Neural progenitor cell (in vitro differentiated cells): ENCODE measurements at regions not wholly inside any gene's neighbourhood (a gene's known extent, or its start where the extent isn't known, plus 50 kb on each side); places are given as distances from the start of the nearest gene placed in this dataset.
"Not testable (repeated sequence)": the region's sequence is repeated elsewhere in the genome, so short reads cannot be mapped to it uniquely, and the experiment has no call there.

ENCODE experiments used
- DNase-seq: peaks from one replicate; pipeline ENCODE4 v3.0.0-alpha.2; 2016; ENCODE audit warnings: low spot score
- H2AFZ ChIP-seq: fragments of 200-600 bp; sonication (generic); replicated peaks from 2 replicates; pipeline ENCODE4 v1.6.1; 2016; ENCODE audit warnings: antibody characterized with exemption
- H3F3A ChIP-seq: fragments of 200-600 bp; sonication (generic); 2 replicates; pipeline ENCODE4 v1.6.1; 2016; ENCODE audit warnings: antibody characterized with exemption, low read depth
- H3K27ac ChIP-seq: fragments of 200-600 bp; sonication (generic); 2 replicates; pipeline ENCODE4 v1.5.1; 2016; ENCODE audit warnings: mild to moderate bottlenecking
- H3K27me3 ChIP-seq: fragments of 200-600 bp; sonication (generic); 2 replicates; pipeline ENCODE4 v1.6.1; 2016; ENCODE audit warnings: mild to moderate bottlenecking, moderate library complexity
- H3K36me3 ChIP-seq: fragments of 200-600 bp; sonication (generic); 2 replicates; pipeline ENCODE4 v1.5.1; 2016
- H3K4me1 ChIP-seq: fragments of 200-600 bp; sonication (generic); 2 replicates; pipeline ENCODE4 v1.6.1; 2016; ENCODE audit warnings: mixed run types
- H3K4me2 ChIP-seq: fragments of 200-600 bp; sonication (generic); 2 replicates; pipeline ENCODE4 v1.6.1; 2016
- H3K4me3 ChIP-seq: fragments of 200-600 bp; sonication (generic); 2 replicates; pipeline ENCODE4 v1.5.1; 2016
- H3K79me2 ChIP-seq: fragments of 200-600 bp; sonication (generic); 2 replicates; pipeline ENCODE4 v1.6.1; 2016; ENCODE audit warnings: low read depth
- H3K9ac ChIP-seq: fragments of 200-600 bp; sonication (generic); 2 replicates; pipeline ENCODE4 v1.6.1; 2016
- H3K9me3 ChIP-seq: fragments of 200-600 bp; sonication (generic); 2 replicates; pipeline ENCODE4 v1.5.1; 2016; ENCODE audit warnings: low read depth
- H4K20me1 ChIP-seq: fragments of 200-600 bp; sonication (generic); 2 replicates; pipeline ENCODE4 v1.6.1; 2016; ENCODE audit warnings: low read depth
- H3K27ac Mint-ChIP-seq: 3 replicates; pipeline ENCODE4 v1.8.0; 2021; ENCODE audit warnings: mixed read lengths
- H3K27me3 Mint-ChIP-seq: 2 replicates; pipeline ENCODE4 v1.8.0; 2022; ENCODE audit warnings: low read depth, mild to moderate bottlenecking, inconsistent platforms, moderate library complexity, mixed read lengths; ENCODE audit not compliant: insufficient read depth
- H3K36me3 Mint-ChIP-seq: 3 replicates; pipeline ENCODE4 v1.8.0; 2021; ENCODE audit warnings: mixed read lengths
- H3K4me1 Mint-ChIP-seq: 3 replicates; pipeline ENCODE4 v1.8.0; 2021; ENCODE audit warnings: mixed read lengths
- H3K4me3 Mint-ChIP-seq: 3 replicates; pipeline ENCODE4 v1.8.0; 2021; ENCODE audit warnings: mild to moderate bottlenecking, moderate library complexity, mixed read lengths
- H3K9me3 Mint-ChIP-seq: 3 replicates; pipeline ENCODE4 v1.8.0; 2020; ENCODE audit warnings: mixed read lengths
- CTCF ChIP-seq: fragments of 200-600 bp; sonication (generic); IDR thresholded peaks from 2 replicates; pipeline ENCODE4 v1.5.1; 2017; ENCODE audit warnings: antibody characterized with exemption, mild to moderate bottlenecking
- EZH2 ChIP-seq: fragments of 200-600 bp; sonication (generic); IDR thresholded peaks from 2 replicates; pipeline ENCODE4 v1.6.1; 2017; ENCODE audit warnings: antibody characterized with exemption, mild to moderate bottlenecking, moderate library complexity
- EZH2phosphoT487 ChIP-seq: fragments of 200-600 bp; sonication (generic); IDR thresholded peaks from 2 replicates; pipeline ENCODE4 v1.6.1; 2017; ENCODE audit warnings: antibody characterized with exemption

- Mint-ChIP-seq H3K27ac (peak overlapping the region; percentile 57), H3K36me3 (no peaks in the 10 kb centered on the region), H3K27me3 (peaks cover 5% of the 10 kb centered on the region), H3K4me1 (peaks cover 6% of the 10 kb centered on the region), H3K9me3 (no peaks in the 10 kb centered on the region), H3K4me3 (no peak overlapping the region)
- Histone ChIP-seq H4K20me1 (no peaks in the 10 kb centered on the region), H3K79me2 (no peaks in the 10 kb centered on the region), H3K27me3 (no peaks in the 10 kb centered on the region), H3K9me3 (no peaks in the 10 kb centered on the region), H3F3A (no peaks in the 10 kb centered on the region), H3K4me3 (no peak overlapping the region), H3K9ac (no peak overlapping the region), H3K4me1 (peaks cover 13% of the 10 kb centered on the region), H3K27ac (no peak overlapping the region), H3K36me3 (no peaks in the 10 kb centered on the region), H3K4me2 (peak overlapping the region; percentile 43), H2AFZ (peak overlapping the region; percentile 74)
- no peak for TF ChIP-seq EZH2
- no peak for TF ChIP-seq CTCF
- no peak for TF ChIP-seq EZH2phosphoT487
- DNase-seq = peak; percentile 62
Measured at GRCh38 chr12:9364224-9365176, 156.3 kb upstream of the PZP start.

GRCh38 chr12:9363145-9363544 is 154.9 kb upstream of the PZP start:
- Mint-ChIP-seq H3K4me3 (no peak overlapping the region), H3K36me3 (peaks cover 1% of the 10 kb centered on the region)

GRCh38 chr12:9361879-9362326 is 153.7 kb upstream of the PZP start:
- no peak for TF ChIP-seq CTCF
- no peak for TF ChIP-seq EZH2
- TF ChIP-seq EZH2phosphoT487 = no peak
- H3K4me2 ChIP-seq = no peak overlapping the region
- no peak overlapping the region for H3K27ac ChIP-seq
- no peaks in the 10 kb centered on the region for H3F3A ChIP-seq
- DNase-seq = no peak
- no peak overlapping the region for H2AFZ ChIP-seq
- no peak overlapping the region for H3K9ac ChIP-seq
- peaks cover 1% of the 10 kb centered on the region for H3K36me3 Mint-ChIP-seq
- H3K27me3 ChIP-seq = no peaks in the 10 kb centered on the region
- no peak overlapping the region for H3K4me3 Mint-ChIP-seq
- H3K9me3 Mint-ChIP-seq = peaks cover under 1% of the 10 kb centered on the region
- no peaks in the 10 kb centered on the region for H3K9me3 ChIP-seq
- H3K27ac Mint-ChIP-seq = no peak overlapping the region
- H3K4me3 ChIP-seq = no peak overlapping the region
- no peaks in the 10 kb centered on the region for H3K79me2 ChIP-seq
- peaks cover 13% of the 10 kb centered on the region for H3K4me1 ChIP-seq
- no peaks in the 10 kb centered on the region for H4K20me1 ChIP-seq
- H3K36me3 ChIP-seq = no peaks in the 10 kb centered on the region
- H3K4me1 Mint-ChIP-seq = peaks cover 6% of the 10 kb centered on the region
- H3K27me3 Mint-ChIP-seq = peaks cover 2% of the 10 kb centered on the region

More at GRCh38 chr12:9363145-9363544, 154.9 kb upstream of the PZP start:
- Mint-ChIP-seq H3K4me1 (peaks cover 6% of the 10 kb centered on the region), H3K27me3 (peaks cover 4% of the 10 kb centered on the region), H3K27ac (no peak overlapping the region), H3K9me3 (no peaks in the 10 kb centered on the region)
- no peaks in the 10 kb centered on the region for H3K9me3 ChIP-seq
- no peak for TF ChIP-seq CTCF
- TF ChIP-seq EZH2 = no peak
- no peak for TF ChIP-seq EZH2phosphoT487
- H3K36me3 ChIP-seq = no peaks in the 10 kb centered on the region
- no peak overlapping the region for H2AFZ ChIP-seq
- no peaks in the 10 kb centered on the region for H3F3A ChIP-seq
- H3K9ac ChIP-seq = no peak overlapping the region
- no peak overlapping the region for H3K27ac ChIP-seq
- H3K4me2 ChIP-seq = no peak overlapping the region
- H3K4me1 ChIP-seq = peaks cover 13% of the 10 kb centered on the region
- H3K27me3 ChIP-seq = no peaks in the 10 kb centered on the region
- DNase-seq = no peak
- no peak overlapping the region for H3K4me3 ChIP-seq
- no peaks in the 10 kb centered on the region for H4K20me1 ChIP-seq
- H3K79me2 ChIP-seq = no peaks in the 10 kb centered on the region

GRCh38 chr12:9354009-9354754 is 146.0 kb upstream of the PZP start:
- H3K9me3 Mint-ChIP-seq = peaks cover 34% of the 10 kb centered on the region
- not testable (repeated sequence) for H3F3A ChIP-seq, H3K9ac ChIP-seq, H2AFZ ChIP-seq, H3K79me2 ChIP-seq, H3K9me3 ChIP-seq, H3K4me2 ChIP-seq, H3K4me1 Mint-ChIP-seq, H3K27me3 Mint-ChIP-seq, H3K27ac Mint-ChIP-seq, DNase-seq, H3K36me3 ChIP-seq, H3K36me3 Mint-ChIP-seq, H3K27me3 ChIP-seq, H3K4me3 ChIP-seq, H3K4me3 Mint-ChIP-seq, H3K27ac ChIP-seq, H4K20me1 ChIP-seq, H3K4me1 ChIP-seq
